Fibroblast of the aortic adventitia (primary cell): ENCODE measurements at regions not wholly inside any gene's neighbourhood (a gene's known extent, or its start where the extent isn't known, plus 50 kb on each side); places are given as distances from the start of the nearest gene placed in this dataset.

Source experiments
- DNase-seq: peaks from one replicate; pipeline ENCODE4 v3.0.0-alpha.2; 2010; ENCODE audit warnings: low read depth
- H3K4me3 ChIP-seq: 2 replicates; pipeline ENCODE4 v1.5.1; 2011; ENCODE audit warnings: low read depth, mild to moderate bottlenecking, control low read depth, low read length, moderate library complexity
- CTCF ChIP-seq: IDR thresholded peaks from 2 replicates; pipeline ENCODE4 v1.5.1; 2011; ENCODE audit warnings: mild to moderate bottlenecking, low read length, control low read depth, inconsistent platforms; ENCODE audit not compliant: insufficient read depth

GRCh38 chr1:30242722-30243457, 480.5 kb downstream of the MATN1 start:
- TF ChIP-seq CTCF, result no peak
- no peak overlapping the region for H3K4me3 ChIP-seq
- DNase-seq, result no peak

GRCh38 chr1:30242168-30242567, 481.2 kb downstream of the MATN1 start:
- no peak overlapping the region for H3K4me3 ChIP-seq
- no peak for TF ChIP-seq CTCF
- DNase-seq, result no peak

DNA sequence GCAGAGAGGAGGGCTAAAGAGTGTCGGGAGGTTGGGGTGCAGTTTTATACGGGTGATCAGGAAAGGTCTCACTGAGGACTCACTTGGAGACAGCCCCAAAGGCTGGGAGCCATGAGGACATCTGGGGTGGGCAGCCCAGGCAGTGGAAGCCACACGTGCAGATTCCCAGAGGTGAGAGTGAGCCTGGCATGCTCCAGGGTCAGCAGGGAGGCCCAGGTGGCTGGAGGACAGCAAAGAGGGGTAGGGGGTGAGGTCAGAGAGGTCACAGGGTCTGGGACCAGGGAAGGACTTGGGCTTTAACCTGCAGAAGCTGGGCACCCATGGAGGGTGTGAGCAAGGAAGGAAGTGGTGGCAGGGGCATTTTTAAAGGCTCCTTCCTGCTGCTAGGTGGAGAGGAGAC, 481.7 kb downstream of the MATN1 start:
- H3K4me3 ChIP-seq, result no peak overlapping the region
- TF ChIP-seq CTCF, result no peak
- DNase-seq, result no peak

DNA sequence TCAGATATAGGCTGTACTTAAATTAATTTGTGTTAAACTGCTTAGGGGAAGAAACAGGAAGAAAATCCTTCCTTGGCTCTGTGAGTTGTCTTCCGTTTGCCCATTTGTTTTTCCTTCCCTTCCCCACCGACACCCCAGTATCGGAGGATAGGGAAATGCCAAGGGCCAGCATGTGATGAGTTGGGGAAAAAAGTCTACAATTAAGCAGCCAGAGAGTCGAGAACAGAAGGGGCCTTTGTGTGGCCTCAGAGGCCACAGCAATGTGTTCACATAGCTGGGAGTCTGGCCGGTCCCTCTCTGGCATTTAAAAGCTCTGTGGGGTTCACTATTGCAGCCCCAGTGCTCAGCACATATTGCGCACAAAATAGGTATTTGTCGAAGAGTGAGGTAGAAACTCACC, 489.3 kb downstream of the MATN1 start:
- no peak overlapping the region for H3K4me3 ChIP-seq
- no peak for TF ChIP-seq CTCF
- no peak for DNase-seq

GRCh38 chr1:30232288-30232899, 491.0 kb downstream of the MATN1 start:
- DNase-seq, result no peak
- no peak overlapping the region for H3K4me3 ChIP-seq
- peak; percentile 42 for TF ChIP-seq CTCF

DNA sequence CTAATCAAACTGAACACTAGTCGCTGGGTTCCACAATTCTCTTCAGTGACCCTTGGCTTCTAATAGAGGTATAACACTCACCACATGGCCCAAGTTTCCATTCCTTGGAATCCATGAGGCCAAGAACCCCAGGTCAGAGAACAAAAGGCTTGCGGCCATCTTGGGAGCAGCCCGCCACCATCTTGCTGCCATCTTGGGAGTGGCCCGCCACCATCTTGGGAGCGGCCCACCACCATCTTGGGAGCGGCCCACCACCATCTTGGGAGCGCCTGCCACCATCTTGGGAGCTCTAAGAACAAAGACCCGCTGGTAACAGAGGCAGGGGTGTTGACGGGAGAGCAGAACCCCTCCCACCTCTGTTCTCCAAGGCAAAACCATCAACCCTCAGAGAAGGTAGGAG, 493.4 kb downstream of the MATN1 start:
- no peak for TF ChIP-seq CTCF
- no peak for DNase-seq
- no peak overlapping the region for H3K4me3 ChIP-seq

DNA sequence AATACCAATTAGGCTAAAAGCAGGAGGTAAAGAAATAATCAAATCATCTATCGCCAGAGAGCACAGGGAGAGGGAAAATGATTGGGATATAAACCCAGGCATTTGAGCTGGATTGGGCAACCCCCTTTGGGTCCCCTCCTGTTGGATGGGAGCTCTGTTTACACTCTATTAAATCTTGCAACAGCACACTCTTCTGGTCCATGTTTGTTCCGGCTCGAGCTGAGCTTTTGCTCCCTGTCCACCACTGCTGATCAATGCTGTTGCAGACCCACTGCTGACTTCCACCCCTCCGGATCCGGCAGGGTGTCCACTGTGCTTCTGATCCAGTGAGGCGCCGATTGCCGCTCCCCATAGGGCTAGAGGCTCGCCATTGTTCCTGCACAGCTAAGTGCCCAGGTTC, 493.8 kb downstream of the MATN1 start:
- no peak for DNase-seq
- no peak overlapping the region for H3K4me3 ChIP-seq
- TF ChIP-seq CTCF, result no peak
